ENCODE measurements at regions not wholly inside any gene's neighbourhood (a gene's known extent, or its start where the extent isn't known, plus 50 kb on each side); places are given as distances from the start of the nearest gene placed in this dataset.

DNA sequence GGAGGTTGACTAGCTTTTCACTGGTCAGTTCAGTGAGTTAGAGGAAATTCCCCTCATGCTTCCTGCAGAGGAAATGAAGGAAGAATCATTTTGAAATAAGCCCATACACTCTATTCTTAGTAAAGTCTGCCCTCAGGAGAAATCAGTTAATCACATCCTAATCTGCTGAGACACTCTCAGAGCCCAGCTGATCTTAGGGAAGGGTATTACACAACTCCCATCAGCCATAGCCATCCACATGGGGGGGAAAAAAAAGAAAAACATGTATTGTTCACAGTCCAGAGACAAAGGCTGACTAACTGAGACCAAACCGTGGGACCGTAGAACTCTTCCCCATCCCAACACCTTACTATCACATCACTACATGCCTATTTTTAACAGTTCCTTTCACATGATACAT, 722.3 kb downstream of the CDH8 start:
- no peak for DNase-seq

DNA sequence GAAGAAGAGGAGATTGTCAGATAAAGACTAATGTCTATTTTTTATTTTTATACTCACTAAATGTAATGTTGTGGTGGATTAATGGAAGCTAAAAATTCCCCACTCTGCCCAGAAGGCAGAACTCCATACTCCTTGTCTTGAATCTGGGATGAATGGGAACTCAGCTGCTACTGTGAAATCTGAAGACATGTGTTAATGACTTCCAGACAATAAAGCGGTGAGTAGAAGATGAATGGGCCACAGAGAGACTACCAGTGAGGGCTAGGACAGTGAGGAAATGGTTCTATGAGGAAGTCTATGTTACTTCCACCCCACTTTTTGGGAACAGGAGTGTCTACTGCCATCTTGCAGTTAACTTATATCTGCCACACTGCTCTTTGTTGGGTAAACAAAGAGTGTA, 726.9 kb downstream of the CDH8 start:
- DNase-seq: no peak

GRCh38 chr16:61306204-61306603, 730.0 kb downstream of the CDH8 start:
- no peak for DNase-seq

DNA sequence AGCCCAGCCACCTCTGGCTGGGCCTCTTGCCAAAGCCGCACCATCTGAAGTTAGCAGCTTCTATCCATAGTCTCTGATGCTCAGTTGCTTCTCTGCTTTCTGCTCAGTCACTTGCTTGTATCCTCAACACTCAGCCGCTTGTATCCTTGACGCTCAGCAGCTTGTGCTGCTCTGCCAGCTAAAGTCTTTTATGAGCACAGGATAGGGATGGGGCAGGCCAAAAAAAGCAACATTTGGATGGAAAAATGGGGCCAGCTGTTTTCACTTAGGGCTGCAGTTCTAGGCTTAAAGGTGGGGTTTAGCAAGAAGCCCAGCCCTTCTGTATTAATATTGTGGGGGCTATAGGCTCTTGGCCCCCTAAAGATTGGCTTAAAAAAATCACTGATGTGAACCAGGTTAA, 739.4 kb downstream of the CDH8 start:
- DNase-seq: no peak

- no peak for DNase-seq
These were observed 739.9 kb downstream of the CDH8 start for GRCh38 chr16:61296305-61296704.

GRCh38 chr16:61295311-61295710, 740.9 kb downstream of the CDH8 start:
- DNase-seq: no peak

DNA sequence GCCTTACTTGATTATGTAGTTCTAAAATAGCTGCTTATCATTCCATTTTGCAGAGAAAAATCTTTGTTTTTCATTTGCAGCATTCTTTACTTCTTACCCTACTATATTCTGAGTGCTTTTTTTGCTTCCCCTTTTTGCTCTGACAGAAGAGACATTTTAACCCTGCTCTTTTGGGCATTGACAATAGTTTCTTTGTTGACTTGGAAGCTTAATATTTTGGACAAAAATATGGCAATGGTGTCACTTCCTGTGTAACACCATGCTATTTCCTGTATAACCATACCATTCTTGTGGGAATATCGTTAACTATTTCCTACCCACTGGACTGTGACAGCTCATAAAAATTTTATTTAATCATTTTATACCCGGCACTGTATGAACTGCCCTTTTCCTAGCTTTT, 747.1 kb downstream of the CDH8 start:
- DNase-seq: no peak

DNA sequence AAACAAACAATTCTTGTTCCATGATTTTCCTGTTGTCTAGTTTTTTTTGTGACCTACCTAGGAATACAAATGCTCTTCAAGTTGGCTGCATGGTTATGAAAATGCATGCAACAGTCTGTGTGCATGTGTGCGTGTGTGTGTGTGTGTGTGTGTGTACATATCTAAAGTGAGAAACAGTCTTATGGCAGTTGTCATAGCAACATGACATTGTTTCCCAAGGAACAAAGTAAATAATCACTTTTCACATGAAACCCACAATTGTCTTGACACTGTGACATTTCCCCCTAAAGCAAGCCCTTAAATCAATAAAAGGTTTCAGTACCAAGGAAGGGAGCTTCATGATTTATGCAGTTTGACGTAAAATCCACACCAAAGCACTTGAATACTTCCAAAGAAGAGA, 758.4 kb downstream of the CDH8 start:
- no peak for DNase-seq

- no peak for DNase-seq
These were observed 762.0 kb downstream of the CDH8 start for GRCh38 chr16:61274211-61274610.

DNA sequence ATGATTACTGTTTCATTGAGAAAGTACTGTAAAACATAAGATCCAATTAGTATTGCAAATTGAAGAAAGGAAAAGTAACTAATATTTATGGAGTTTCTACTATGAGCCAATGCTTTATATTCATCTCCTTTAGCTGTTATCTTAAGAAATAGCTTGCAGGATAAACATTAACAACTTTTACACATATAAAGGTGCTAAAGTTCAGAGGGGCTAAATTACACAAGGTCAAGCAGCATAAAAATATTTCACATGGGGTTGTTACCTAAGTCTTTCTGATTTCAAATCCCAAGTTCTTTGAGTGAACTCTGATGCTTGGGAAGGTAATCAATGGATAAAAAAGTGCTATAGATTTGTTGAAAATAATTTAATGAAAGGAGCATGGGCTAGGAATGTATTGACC, 765.5 kb downstream of the CDH8 start:
- DNase-seq: no peak

DNA sequence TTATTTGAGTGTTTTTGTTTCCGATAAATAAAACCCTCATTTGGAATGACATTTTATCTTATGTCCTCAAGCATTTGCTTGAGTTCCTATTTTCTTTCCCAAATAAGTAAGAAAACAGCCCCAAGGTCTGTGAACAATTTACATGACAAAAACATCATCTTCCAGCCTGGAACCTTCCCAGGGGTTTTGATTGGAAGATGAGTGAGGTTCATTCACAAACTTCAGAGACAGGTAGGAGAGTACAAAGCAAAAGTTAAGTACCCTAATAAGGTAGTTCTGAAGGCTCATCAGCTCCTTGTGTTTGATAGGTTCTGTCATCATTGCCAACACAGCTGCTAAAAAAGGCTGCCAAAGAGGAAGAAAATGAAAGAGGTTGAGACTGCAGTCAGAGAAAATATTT, 772.8 kb downstream of the CDH8 start:
- no peak for DNase-seq

DNA sequence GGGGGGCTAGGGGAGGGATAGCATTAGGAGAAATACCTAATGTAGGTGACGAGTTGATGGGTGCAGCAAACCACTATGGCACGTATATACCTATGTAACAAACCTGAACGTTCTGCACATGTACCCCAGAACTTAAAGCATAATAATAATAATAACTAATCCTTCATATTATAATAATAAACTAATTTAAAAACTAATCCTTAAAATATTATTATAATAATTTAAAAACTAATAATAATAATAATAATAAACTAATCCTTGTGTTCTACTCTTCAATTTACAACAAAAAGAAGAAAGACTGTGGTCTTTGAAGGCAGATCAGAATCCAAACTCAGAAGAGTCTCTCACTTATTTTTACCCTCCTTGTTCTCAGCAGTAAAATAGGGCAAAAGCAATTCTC, 774.9 kb downstream of the CDH8 start:
- no peak for DNase-seq

DNA sequence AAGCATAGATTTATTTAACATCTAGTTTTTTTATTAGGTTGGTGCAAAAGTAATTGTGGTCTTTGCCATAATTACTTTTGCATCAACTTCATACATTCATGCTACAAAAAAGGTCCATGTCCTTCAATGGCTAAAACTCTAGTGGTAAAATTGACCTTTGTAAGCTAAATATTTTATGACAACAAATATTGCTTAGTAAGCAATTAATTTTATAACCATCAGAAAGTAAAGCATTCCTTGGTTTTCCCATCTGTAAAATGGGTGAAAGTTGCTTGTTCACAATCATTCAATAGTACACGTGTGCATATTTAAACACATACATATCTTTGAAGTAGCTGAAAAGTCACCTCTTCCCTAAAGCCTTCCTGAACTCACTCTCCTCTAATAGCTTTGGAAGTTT, 789.6 kb downstream of the CDH8 start:
- no peak for DNase-seq

DNA sequence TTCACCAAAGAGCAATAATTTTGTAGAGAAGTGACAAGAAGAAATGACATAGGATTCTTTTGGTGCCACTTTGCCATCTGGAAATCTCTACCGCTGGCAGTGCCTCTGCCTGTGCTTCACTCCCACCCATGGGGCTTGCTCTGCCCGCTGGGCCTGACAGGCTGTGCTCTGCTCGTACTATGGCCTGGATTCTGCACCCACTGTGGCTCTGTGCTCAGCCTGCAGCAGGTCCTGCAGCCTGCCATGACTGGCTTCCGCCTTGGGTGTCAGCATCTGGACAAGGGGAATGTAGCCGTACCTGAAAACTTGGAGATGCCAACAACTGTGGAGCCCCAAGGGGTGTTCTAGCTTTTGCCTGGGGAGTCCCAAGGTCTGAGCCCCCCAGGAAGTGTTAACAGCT, 792.3 kb downstream of the CDH8 start:
- DNase-seq: no peak

DNA sequence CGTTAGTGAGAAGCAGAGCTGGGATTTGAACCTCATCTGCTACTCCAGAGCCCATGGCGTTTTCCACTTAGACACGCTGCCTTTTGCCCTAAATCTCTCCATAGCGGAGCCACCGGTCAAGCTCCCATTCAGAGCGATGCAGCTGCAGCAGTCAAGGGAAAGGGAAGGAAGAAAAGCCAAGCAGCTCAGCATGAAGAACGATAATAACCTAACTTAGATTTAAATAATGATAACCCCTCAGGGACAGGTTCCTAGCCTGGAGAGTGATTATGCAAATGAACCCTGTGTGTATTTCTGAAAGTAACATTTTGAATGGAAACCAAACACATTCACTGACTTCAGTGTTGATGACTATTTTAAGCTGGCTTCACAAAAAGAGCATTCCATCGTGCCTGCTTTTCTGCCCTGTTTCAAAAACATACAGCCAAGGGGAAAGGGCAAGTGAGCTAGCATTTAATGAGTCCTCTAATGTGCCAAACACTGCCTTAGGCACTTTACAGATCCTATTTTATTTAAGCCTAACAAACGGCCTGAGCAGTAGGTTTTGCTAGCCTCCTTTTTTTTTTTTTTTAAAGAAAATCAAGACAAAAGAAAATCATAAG, 798.3 kb downstream of the CDH8 start:
- no peak for DNase-seq

- no peak for DNase-seq
These were observed 802.5 kb downstream of the CDH8 start for GRCh38 chr16:61233713-61234112.

- DNase-seq: no peak
These were observed 807.9 kb downstream of the CDH8 start for GRCh38 chr16:61228371-61228770.

GRCh38 chr16:61215605-61216004, 820.6 kb downstream of the CDH8 start:
- no peak for DNase-seq

- no peak for DNase-seq
These were observed 821.5 kb downstream of the CDH8 start for GRCh38 chr16:61214780-61215179.

DNA sequence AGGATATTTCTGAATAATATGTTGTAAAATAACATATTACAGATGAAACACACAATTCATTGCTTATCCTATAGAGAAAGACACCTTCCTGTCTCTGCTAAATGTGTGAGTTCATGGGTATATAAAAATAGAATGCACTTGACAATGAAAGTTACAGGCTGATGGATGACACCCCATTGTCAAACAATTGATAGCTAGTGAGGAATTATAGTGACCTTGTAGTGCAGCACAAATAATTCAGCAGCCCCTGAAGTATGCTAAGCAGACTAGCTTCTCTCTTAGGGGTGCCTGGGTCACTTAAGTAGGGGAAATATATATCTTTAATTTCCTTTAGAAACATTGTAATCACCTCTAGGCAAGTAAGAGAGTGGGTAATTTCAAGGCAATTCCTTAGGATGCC, 826.2 kb downstream of the CDH8 start:
- no peak for DNase-seq

DNA sequence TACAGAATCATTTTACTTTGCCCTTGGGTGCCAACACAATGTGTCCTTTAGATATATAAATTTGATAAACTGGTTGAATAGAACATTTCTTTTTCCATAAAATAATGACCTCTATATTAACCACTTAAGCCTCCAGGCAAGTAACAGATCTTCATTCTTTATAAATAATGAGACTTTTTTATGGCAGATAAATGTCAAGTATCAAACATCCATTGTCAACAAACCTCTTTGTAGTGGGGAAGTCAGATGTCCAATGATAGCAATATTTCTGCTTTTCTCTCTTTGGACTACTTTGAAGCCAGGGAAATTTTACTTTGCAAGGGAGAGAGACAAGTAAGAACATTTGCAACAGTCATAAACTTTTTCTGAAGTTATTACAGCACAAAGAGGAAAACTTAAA, 841.2 kb downstream of the CDH8 start:
- no peak for DNase-seq

DNA sequence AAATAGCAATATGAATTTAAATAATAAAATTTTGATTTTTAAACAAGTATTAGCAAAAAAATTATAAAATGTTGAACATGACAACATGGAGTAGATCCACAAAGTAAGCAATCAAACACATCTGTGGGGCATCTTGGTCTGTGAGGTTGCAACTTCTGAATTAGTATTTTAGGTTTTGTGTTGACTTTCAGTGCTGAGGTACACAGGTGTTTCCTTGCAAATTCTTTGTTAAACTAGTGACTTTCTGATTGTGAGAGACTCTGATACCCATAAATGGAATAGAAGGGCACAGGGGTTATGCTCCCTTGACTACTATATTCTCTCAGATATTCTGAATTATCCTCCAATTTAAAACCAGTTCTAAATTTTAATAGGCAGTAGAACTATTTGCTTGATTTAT, 841.7 kb downstream of the CDH8 start:
- no peak for DNase-seq

DNA sequence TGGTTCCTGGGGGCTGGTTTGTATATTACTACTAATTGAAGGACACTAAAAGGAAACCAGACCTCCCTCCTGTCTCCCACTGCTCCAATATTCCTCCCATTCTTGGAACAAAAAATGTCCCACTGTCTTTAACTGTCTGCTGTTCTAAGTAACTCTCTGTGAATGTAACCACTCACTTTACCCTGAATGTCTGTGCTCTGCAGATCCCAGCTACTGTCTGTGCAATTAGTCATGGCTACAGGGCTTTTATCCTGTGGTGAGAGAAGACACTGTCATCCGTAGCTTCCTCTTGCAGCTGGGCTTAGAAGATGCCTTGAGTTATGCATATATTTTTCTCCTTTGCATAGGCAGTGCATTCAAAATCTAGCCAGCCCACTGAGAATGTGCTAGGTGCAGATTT, 853.8 kb downstream of the CDH8 start:
- DNase-seq: no peak

GRCh38 chr16:61181982-61182381, 854.3 kb downstream of the CDH8 start:
- DNase-seq: no peak

DNA sequence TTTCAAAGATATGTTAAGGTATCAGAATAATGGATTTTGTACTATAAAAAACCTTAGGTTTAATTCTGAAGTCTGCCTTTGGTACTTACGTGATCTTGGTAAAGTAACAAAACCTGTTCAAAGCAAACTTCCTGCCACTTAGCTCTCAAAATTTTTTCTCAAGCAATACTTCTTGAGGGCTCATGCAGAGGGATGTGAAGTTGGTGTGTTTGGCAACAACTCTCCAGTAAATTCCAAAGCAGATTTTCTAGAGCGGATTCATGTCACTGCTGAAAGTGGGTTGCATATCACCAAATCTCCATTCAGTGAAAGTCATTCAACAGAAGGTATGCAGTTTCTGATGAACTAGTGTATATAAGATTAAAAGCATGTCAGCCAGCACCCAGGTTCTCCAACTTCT, 856.7 kb downstream of the CDH8 start:
- no peak for DNase-seq

- no peak for DNase-seq
These were observed 870.4 kb downstream of the CDH8 start for GRCh38 chr16:61165797-61166196.

Data from activated CD4-positive, alpha-beta T cell treated with anti-CD3 and anti-CD28 coated beads, Interleukin-2, Interleukin-6, amounts not matched to agents 100 ng/mL and 50 ng/mL, durations not matched to agents 16 hours and 8 hours (primary cell).